ENCODE measurements at regions not wholly inside any gene's neighbourhood (a gene's known extent, or its start where the extent isn't known, plus 50 kb on each side); places are given as distances from the start of the nearest gene placed in this dataset.

DNA sequence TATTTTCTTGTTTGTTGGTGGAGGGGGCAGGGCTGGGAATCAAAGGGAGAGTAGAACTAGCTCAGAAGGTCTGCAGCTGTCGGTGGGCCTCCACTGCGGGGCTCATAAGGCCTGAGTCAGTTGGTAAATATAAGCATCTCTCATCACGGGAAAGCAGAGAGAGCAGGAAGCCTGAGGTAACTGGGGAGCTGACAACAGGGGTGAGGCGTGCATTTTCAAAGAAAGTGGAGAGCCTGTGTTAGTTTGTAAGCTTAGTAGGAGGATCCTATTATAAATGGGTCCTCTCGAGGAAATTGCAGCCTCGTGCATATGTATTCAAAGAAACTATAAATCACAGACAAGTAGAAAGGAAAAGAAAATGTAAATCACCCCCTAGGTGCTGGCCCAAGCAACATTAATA, 221.0 kb upstream of the CDH13 start:
- no peak for DNase-seq (ENCODE audit: low read depth)

DNA sequence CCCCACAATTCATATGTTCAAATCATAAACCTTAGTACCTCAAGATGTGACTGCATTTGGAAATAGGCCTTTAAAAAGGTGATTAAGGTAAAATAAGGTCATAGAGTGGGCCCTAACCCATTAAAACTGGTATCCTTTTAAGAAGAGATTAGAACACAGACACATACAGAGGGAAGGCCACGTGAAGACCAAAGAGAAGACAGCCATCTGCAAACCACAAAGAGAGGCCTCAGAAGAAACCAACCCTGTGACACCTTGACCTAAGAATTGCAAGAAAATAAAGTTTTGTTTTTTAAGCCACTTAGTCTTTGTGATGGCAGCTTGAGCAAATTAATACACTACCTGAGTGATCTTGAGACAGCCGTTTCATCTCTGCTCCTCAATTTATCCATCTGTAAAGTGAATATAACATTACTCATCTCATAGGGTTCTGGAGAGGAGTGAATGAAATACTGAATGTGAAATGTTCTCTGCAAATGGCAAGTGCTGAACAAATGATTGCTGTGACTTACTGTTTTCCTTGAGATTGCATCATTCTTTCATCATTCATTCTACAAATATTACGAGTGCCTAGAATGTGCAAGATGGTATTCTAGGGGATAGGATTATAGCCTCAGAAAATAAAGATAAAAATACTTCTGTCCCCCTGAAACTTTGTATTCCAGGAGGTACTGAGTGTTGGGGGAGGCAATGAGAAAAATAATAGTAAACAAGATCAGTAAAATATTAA, 222.0 kb upstream of the CDH13 start:
- no peak for DNase-seq (ENCODE audit: low read depth)

DNA sequence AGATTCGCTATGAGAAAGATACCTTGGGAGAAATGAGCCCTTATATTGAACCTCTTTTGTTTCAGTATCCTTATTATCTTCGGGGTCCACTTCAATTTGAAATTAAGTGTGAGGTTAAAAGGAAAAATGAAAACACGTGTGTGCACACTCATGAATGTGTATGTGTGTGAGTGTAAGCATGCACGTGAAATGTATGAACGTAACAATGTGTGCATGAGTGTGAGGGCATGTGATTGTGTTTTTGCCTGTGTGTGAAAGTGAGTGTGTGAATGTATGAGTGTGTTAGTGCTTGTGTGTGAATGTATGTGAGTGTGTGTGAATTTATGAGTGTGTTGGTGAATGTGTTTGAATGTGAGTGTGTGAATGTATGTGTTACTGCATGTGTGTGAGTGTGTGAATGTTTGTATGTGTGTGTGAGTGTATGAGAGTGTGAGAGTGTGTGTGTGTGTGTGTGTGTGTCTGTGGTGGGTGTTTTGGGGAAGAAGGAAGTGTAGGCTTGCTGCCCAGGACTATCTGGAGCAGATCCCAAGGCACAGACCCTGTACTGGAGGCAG, 224.0 kb upstream of the CDH13 start:
- no peak for DNase-seq (ENCODE audit: low read depth)

- DNase-seq (ENCODE audit: low read depth), result no peak
These were observed 226.7 kb upstream of the CDH13 start for GRCh38 chr16:82400046-82400445.

DNA sequence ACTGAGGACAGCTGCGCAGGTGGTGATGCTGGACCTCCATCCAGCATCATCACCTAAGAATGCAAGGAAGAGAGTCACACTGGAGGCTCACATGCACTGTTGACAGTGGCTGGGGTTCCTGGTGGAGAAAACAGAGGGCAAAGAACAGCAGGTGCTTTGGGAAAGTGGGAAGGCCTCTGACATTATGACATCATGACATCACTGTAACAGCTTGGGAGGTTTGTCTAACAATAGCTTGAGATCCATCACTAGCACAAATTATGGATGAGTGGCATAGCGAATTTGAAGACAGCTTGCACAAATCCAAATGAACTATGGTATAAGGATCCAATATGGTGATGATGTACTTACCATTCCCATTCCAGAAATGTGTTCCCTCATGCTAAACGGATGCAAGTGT, 226.5 kb upstream of the MPHOSPH6 start:
- no peak for DNase-seq (ENCODE audit: low read depth)

- no peak for DNase-seq (ENCODE audit: low read depth)
These were observed 225.2 kb upstream of the MPHOSPH6 start for GRCh38 chr16:82395212-82395611.

GRCh38 chr16:82391690-82392089, 221.7 kb upstream of the MPHOSPH6 start:
- DNase-seq (ENCODE audit: low read depth), result no peak

DNA sequence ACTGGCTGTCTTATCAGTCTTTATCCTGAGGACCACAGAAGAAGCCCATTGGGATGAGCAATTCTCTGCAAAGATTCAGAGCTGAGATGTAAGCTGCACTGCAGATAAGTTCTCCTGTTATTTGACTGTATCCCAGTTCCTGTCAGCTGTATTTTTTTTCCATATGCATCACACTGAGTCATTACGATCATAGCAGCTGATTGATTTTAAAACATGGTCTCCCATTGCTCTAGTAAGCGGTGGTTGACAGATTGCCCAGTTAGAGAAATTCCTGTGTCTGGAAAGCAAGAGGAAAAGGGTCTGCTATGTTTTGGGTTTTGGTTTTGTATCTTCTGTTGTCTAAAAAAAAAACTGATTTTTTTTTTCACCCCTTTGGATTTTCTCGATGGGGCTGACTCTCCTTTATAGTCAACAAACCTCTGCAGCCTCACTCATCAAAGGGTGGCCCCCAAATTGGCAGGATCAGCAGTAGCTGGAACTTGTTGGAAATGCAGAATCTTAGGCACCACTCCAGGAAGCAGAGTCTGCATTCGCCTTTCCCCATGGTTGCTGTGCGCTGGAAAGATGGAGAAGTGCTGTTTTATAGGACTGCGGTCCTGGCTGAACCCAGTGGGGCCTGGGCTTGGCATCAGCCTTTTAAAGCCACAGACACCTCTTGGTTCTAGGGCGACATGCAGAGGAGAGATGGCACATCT, 220.1 kb upstream of the MPHOSPH6 start:
- DNase-seq (ENCODE audit: low read depth), result no peak

- DNase-seq (ENCODE audit: low read depth), result no peak
These were observed 216.7 kb upstream of the MPHOSPH6 start for GRCh38 chr16:82386761-82387160.

GRCh38 chr16:82384949-82385348, 214.9 kb upstream of the MPHOSPH6 start:
- no peak for DNase-seq (ENCODE audit: low read depth)

GRCh38 chr16:82384017-82384416, 214.0 kb upstream of the MPHOSPH6 start:
- DNase-seq (ENCODE audit: low read depth), result no peak

GRCh38 chr16:82382521-82382920, 212.5 kb upstream of the MPHOSPH6 start:
- no peak for DNase-seq (ENCODE audit: low read depth)

- DNase-seq (ENCODE audit: low read depth), result no peak
These were observed 209.5 kb upstream of the MPHOSPH6 start for GRCh38 chr16:82379551-82379950.

GRCh38 chr16:82373976-82374375, 204.0 kb upstream of the MPHOSPH6 start:
- DNase-seq (ENCODE audit: low read depth), result no peak

DNA sequence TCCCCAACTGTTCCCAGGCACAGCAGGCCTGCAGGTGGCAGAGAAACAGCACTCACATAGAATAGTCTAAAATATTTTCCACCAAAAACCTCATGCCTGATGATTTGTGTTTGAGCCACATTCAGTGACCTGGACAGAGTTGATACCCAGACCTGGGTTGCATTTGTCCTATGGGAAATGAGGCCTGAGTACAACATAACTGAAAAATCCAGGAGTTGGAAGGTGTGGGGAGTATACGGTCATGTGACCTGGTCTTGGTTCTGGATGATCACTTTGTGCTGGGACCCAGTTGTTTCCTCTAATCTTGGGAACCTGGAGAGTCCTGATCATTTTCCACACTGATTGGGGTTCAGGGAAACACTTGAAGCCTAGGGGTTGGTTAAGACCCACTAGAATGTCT, 200.3 kb upstream of the MPHOSPH6 start:
- DNase-seq (ENCODE audit: low read depth), result no peak

DNA sequence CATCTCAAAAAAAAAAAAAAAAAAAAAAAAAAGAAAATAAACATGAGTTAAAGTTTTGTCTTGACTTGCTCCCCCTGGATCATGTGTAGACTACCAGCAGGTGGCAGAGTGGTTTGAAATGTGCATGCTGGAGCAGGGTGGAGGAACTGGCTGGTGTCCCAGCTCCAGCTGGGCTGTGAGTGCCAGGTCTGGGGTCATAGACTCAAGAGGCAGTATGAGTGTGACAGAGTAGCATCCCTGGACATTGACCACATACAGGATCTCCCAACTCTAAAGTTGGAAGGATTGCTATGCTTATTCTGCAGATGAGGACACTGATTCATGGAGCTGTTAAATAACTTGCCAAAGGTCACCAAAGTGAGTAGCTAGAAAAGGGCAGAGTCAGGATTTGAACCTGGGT, 198.0 kb upstream of the MPHOSPH6 start:
- no peak for DNase-seq (ENCODE audit: low read depth)

DNA sequence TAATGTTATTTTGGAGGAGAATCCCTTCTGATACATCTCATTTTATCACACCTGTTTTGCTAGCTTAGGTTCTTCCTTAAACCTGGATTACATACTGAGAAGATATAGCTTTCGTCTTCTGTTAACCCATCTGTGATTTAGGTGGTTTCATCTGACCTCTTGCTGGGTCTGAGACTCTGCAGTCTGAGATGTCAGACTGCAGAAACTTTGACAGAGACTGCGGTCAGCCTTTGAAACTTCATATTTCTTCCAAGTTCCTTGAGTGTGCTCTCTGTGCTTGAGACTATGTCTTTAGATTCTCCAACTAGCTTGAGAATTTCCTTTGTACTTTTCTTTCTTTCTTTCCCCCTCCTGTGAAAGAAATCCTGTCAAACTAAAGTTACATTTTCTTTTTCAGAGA, 196.4 kb upstream of the MPHOSPH6 start:
- no peak for DNase-seq (ENCODE audit: low read depth)

DNA sequence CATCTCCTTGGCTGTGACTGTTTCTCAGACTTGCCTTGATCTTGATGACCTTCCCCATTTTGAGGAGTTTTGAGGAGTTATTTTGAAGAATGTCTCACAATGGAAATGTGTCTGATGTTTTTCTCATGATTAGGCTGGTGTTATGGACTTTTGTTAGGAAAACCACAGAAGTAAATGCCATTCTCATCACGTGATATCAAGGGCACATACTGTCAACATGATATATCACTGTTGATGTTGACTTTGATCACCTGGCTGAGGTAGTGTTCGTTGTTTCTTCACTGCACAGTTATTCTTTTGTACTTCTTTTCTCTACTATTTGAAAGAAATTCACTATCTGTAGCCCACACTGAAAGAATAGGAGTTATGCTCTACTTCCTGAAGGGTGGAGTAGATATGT, 194.7 kb upstream of the MPHOSPH6 start:
- no peak for DNase-seq (ENCODE audit: low read depth)

GRCh38 chr16:82363026-82363816, 193.2 kb upstream of the MPHOSPH6 start:
- DNase-seq (ENCODE audit: low read depth), result no peak

GRCh38 chr16:82361885-82362284, 191.9 kb upstream of the MPHOSPH6 start:
- no peak for DNase-seq (ENCODE audit: low read depth)

GRCh38 chr16:82360024-82360783, 190.2 kb upstream of the MPHOSPH6 start:
- DNase-seq (ENCODE audit: low read depth), result no peak

Data from stimulated activated CD8-positive, alpha-beta memory T cell treated with anti-CD3 and anti-CD28 coated beads, Interleukin-7, amount 100 ng/mL, for 24 hours (primary cell).